ENCODE measurements at regions not wholly inside any gene's neighbourhood (a gene's known extent, or its start where the extent isn't known, plus 50 kb on each side); places are given as distances from the start of the nearest gene placed in this dataset.

GRCh38 chr18:76619261-76619620 lies 124.2 kb upstream of the ZNF516 start:
- TF ChIP-seq EZH2 (IDR thresholded peaks at IDR 0.05) = no peak
- TF ChIP-seq POLR2AphosphoS5 (IDR thresholded peaks at IDR 0.05; ENCODE audit: borderline replicate concordance, low read depth, low read length) = no peak
- TF ChIP-seq FOXP2 (optimal IDR thresholded peaks at IDR 0.05; ENCODE audit: control extremely low read depth, extremely low read length, insufficient read depth) = no peak

All from SK-N-MC (cell line).